SK-N-SH treated with all-trans-retinoic acid at 6 μM for 48 hours (cell line): ENCODE measurements at regions not wholly inside any gene's neighbourhood (a gene's known extent, or its start where the extent isn't known, plus 50 kb on each side); places are given as distances from the start of the nearest gene placed in this dataset.

ENCODE experiments used
- ATAC-seq: fragments of 200-7000 bp; cut with Tn5 transposase; 3 replicates; pipeline ENCODE4 v1.9.1; 2020; ENCODE audit warnings: mild to moderate bottlenecking, moderate library complexity
- ARNTL ChIP-seq: fragments of 450-650 bp; formaldehyde crosslinking; IDR thresholded peaks from 2 replicates; pipeline ENCODE4 v1.5.0; 2020; ENCODE audit warnings: low read depth, mild to moderate bottlenecking, moderate library complexity, borderline replicate concordance
- BACH2 ChIP-seq: fragments of 250-450 bp; sonication (Bioruptor Pico); IDR thresholded peaks from 2 replicates; pipeline ENCODE4 v1.9.0; 2021; ENCODE audit warnings: mild to moderate bottlenecking, borderline replicate concordance
- CSDC2 ChIP-seq: fragments of 250-450 bp; sonication (Bioruptor Pico); IDR thresholded peaks from 2 replicates; pipeline ENCODE4 v1.5.0; 2020; ENCODE audit warnings: mild to moderate bottlenecking, moderate library complexity
- ESRRG ChIP-seq: fragments of 250-450 bp; sonication (Bioruptor Pico); IDR thresholded peaks from 2 replicates; pipeline ENCODE4 v1.6.1; 2021; ENCODE audit warnings: mild to moderate bottlenecking
- GLIS3 ChIP-seq: fragments of 250-450 bp; sonication (Bioruptor Pico); IDR thresholded peaks from 2 replicates; pipeline ENCODE4 v1.5.0; 2020; ENCODE audit warnings: mild to moderate bottlenecking, moderate library complexity
- ISL1 ChIP-seq: fragments of 250-450 bp; sonication (Bioruptor Pico); IDR thresholded peaks from 2 replicates; pipeline ENCODE4 v2.1.2; 2022; ENCODE audit warnings: mild to moderate bottlenecking, moderate library complexity
- OSR1 ChIP-seq: fragments of 250-450 bp; sonication (Bioruptor Pico); IDR thresholded peaks from 2 replicates; pipeline ENCODE4 v1.8.0; 2022; ENCODE audit warnings: moderate library complexity, mild to moderate bottlenecking, inconsistent platforms
- PPARA ChIP-seq: fragments of 250-450 bp; sonication (Bioruptor Pico); IDR thresholded peaks from 2 replicates; pipeline ENCODE4 v1.5.0; 2020; ENCODE audit warnings: mild to moderate bottlenecking, borderline replicate concordance
- RARB ChIP-seq: fragments of 250-450 bp; sonication (Bioruptor Pico); IDR thresholded peaks from 2 replicates; pipeline ENCODE4 v1.8.0; 2021; ENCODE audit warnings: mild to moderate bottlenecking, moderate library complexity
- SNAI2 ChIP-seq: fragments of 250-450 bp; sonication (Bioruptor Pico); IDR thresholded peaks from 2 replicates; pipeline ENCODE4 v1.5.0; 2020; ENCODE audit warnings: mild to moderate bottlenecking, moderate library complexity
- TCF4 ChIP-seq: fragments of 250-450 bp; sonication (Bioruptor Pico); IDR thresholded peaks from 2 replicates; pipeline ENCODE4 v1.8.0; 2021; ENCODE audit warnings: mild to moderate bottlenecking, moderate library complexity, borderline replicate concordance
- TOX ChIP-seq: fragments of 250-450 bp; sonication (Bioruptor Pico); IDR thresholded peaks from 2 replicates; pipeline ENCODE4 v1.8.0; 2021; ENCODE audit warnings: mild to moderate bottlenecking, moderate library complexity, borderline replicate concordance
- ZC3H10 ChIP-seq: fragments of 250-450 bp; sonication (Bioruptor Pico); IDR thresholded peaks from 2 replicates; pipeline ENCODE4 v1.5.1; 2021; ENCODE audit warnings: mild to moderate bottlenecking, moderate library complexity
- ZFP30 ChIP-seq: fragments of 450-650 bp; formaldehyde crosslinking; IDR thresholded peaks from 2 replicates; pipeline ENCODE4 v1.5.0; 2022; ENCODE audit warnings: mild to moderate bottlenecking, moderate library complexity
- ZNF565 ChIP-seq: fragments of 450-650 bp; formaldehyde crosslinking; conservative IDR thresholded peaks from 2 replicates; pipeline ENCODE4 v1.5.0; 2020; ENCODE audit warnings: low read depth, mild to moderate bottlenecking, moderate library complexity
- ZNF70 ChIP-seq: fragments of 450-650 bp; formaldehyde crosslinking; IDR thresholded peaks from 2 replicates; pipeline ENCODE4 v1.5.0; 2020; ENCODE audit warnings: mild to moderate bottlenecking, moderate library complexity
- ZNF8 ChIP-seq: fragments of 450-650 bp; formaldehyde crosslinking; IDR thresholded peaks from 2 replicates; pipeline ENCODE4 v1.5.0; 2020; ENCODE audit warnings: mild to moderate bottlenecking, moderate library complexity
- TF ChIP-seq, protein P1 (sequence below): fragments of 250-450 bp; sonication (Bioruptor Pico); IDR thresholded peaks from 2 replicates; pipeline ENCODE4 v1.8.0; 2020; ENCODE audit warnings: mild to moderate bottlenecking, moderate library complexity, borderline replicate concordance
- TF ChIP-seq, protein P2 (sequence below): fragments of 250-450 bp; sonication (Bioruptor Pico); IDR thresholded peaks from 2 replicates; pipeline ENCODE4 v1.5.0; 2020; ENCODE audit warnings: mild to moderate bottlenecking, moderate library complexity
- TF ChIP-seq, protein P3 (sequence below): fragments of 250-450 bp; sonication (Bioruptor Pico); IDR thresholded peaks from 2 replicates; pipeline ENCODE4 v1.5.1; 2021; ENCODE audit warnings: mild to moderate bottlenecking, moderate library complexity
- TF ChIP-seq, protein P4 (sequence below): fragments of 250-450 bp; sonication (Bioruptor Pico); IDR thresholded peaks from 2 replicates; pipeline ENCODE4 v1.8.0; 2021; ENCODE audit warnings: low read depth, mild to moderate bottlenecking, moderate library complexity, borderline replicate concordance
- TF ChIP-seq, protein P5 (sequence below): fragments of 250-450 bp; sonication (Bioruptor Pico); IDR thresholded peaks from 2 replicates; pipeline ENCODE4 v1.5.1; 2020; ENCODE audit warnings: low read depth, mild to moderate bottlenecking, moderate library complexity

DNA sequence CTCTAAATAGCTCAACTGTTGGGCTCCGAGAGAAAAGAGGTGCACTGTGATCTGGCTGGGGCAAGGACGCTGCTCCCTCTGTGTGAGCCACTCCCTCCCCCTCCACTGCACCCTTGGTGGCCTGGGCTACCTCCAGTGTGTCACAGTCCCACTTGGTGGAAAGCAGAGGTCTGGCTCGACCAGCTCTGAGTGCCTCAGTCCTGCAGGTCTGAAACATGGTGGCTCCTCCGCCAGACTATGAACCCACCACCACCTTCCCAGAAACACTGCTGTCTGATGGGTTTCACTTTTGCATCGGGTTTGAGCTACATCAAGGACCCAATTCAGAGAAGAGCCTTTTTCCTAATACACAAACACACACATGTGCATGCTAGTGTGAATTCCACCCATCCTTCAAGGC lies 500.1 kb downstream of the RPS24 start:
- TF ChIP-seq ARNTL (CRISPR knock-in tag), result no peak
- no peak for TF ChIP-seq SNAI2
- TF ChIP-seq ZNF565, result no peak
- no peak for TF ChIP-seq RARB
- no peak for TF ChIP-seq ZNF8 (CRISPR knock-in tag)
- no peak for TF ChIP-seq ZNF70 (CRISPR knock-in tag)
- no peak for TF ChIP-seq TCF4 (CRISPR knock-in tag)
- TF ChIP-seq, protein P1, sequence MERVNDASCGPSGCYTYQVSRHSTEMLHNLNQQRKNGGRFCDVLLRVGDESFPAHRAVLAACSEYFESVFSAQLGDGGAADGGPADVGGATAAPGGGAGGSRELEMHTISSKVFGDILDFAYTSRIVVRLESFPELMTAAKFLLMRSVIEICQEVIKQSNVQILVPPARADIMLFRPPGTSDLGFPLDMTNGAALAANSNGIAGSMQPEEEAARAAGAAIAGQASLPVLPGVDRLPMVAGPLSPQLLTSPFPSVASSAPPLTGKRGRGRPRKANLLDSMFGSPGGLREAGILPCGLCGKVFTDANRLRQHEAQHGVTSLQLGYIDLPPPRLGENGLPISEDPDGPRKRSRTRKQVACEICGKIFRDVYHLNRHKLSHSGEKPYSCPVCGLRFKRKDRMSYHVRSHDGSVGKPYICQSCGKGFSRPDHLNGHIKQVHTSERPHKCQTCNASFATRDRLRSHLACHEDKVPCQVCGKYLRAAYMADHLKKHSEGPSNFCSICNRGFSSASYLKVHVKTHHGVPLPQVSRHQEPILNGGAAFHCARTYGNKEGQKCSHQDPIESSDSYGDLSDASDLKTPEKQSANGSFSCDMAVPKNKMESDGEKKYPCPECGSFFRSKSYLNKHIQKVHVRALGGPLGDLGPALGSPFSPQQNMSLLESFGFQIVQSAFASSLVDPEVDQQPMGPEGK (CRISPR knock-in tag), result no peak
- no peak for TF ChIP-seq BACH2 (CRISPR knock-in tag)
- TF ChIP-seq, protein P2, sequence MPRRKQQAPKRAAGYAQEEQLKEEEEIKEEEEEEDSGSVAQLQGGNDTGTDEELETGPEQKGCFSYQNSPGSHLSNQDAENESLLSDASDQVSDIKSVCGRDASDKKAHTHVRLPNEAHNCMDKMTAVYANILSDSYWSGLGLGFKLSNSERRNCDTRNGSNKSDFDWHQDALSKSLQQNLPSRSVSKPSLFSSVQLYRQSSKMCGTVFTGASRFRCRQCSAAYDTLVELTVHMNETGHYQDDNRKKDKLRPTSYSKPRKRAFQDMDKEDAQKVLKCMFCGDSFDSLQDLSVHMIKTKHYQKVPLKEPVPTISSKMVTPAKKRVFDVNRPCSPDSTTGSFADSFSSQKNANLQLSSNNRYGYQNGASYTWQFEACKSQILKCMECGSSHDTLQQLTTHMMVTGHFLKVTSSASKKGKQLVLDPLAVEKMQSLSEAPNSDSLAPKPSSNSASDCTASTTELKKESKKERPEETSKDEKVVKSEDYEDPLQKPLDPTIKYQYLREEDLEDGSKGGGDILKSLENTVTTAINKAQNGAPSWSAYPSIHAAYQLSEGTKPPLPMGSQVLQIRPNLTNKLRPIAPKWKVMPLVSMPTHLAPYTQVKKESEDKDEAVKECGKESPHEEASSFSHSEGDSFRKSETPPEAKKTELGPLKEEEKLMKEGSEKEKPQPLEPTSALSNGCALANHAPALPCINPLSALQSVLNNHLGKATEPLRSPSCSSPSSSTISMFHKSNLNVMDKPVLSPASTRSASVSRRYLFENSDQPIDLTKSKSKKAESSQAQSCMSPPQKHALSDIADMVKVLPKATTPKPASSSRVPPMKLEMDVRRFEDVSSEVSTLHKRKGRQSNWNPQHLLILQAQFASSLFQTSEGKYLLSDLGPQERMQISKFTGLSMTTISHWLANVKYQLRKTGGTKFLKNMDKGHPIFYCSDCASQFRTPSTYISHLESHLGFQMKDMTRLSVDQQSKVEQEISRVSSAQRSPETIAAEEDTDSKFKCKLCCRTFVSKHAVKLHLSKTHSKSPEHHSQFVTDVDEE (CRISPR knock-in tag), result no peak
- no peak for TF ChIP-seq ZC3H10 (CRISPR knock-in tag)
- TF ChIP-seq, protein P3, sequence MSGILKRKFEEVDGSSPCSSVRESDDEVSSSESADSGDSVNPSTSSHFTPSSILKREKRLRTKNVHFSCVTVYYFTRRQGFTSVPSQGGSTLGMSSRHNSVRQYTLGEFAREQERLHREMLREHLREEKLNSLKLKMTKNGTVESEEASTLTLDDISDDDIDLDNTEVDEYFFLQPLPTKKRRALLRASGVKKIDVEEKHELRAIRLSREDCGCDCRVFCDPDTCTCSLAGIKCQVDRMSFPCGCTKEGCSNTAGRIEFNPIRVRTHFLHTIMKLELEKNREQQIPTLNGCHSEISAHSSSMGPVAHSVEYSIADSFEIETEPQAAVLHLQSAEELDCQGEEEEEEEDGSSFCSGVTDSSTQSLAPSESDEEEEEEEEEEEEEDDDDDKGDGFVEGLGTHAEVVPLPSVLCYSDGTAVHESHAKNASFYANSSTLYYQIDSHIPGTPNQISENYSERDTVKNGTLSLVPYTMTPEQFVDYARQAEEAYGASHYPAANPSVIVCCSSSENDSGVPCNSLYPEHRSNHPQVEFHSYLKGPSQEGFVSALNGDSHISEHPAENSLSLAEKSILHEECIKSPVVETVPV (CRISPR knock-in tag), result no peak
- TF ChIP-seq OSR1 (CRISPR knock-in tag), result no peak
- TF ChIP-seq, protein P4, sequence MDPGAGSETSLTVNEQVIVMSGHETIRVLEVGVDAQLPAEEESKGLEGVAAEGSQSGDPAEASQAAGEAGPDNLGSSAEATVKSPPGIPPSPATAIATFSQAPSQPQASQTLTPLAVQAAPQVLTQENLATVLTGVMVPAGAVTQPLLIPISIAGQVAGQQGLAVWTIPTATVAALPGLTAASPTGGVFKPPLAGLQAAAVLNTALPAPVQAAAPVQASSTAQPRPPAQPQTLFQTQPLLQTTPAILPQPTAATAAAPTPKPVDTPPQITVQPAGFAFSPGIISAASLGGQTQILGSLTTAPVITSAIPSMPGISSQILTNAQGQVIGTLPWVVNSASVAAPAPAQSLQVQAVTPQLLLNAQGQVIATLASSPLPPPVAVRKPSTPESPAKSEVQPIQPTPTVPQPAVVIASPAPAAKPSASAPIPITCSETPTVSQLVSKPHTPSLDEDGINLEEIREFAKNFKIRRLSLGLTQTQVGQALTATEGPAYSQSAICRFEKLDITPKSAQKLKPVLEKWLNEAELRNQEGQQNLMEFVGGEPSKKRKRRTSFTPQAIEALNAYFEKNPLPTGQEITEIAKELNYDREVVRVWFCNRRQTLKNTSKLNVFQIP (CRISPR knock-in tag), result no peak
- TF ChIP-seq, protein P5, sequence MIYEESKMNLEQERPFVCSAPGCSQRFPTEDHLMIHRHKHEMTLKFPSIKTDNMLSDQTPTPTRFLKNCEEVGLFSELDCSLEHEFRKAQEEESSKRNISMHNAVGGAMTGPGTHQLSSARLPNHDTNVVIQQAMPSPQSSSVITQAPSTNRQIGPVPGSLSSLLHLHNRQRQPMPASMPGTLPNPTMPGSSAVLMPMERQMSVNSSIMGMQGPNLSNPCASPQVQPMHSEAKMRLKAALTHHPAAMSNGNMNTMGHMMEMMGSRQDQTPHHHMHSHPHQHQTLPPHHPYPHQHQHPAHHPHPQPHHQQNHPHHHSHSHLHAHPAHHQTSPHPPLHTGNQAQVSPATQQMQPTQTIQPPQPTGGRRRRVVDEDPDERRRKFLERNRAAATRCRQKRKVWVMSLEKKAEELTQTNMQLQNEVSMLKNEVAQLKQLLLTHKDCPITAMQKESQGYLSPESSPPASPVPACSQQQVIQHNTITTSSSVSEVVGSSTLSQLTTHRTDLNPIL (CRISPR knock-in tag), result no peak
- TF ChIP-seq ISL1 (CRISPR knock-in tag), result no peak
- TF ChIP-seq GLIS3 (CRISPR knock-in tag), result no peak
- TF ChIP-seq ESRRG, result no peak
- TF ChIP-seq TOX, result no peak
- no peak for TF ChIP-seq PPARA
- ATAC-seq, result no peak

DNA sequence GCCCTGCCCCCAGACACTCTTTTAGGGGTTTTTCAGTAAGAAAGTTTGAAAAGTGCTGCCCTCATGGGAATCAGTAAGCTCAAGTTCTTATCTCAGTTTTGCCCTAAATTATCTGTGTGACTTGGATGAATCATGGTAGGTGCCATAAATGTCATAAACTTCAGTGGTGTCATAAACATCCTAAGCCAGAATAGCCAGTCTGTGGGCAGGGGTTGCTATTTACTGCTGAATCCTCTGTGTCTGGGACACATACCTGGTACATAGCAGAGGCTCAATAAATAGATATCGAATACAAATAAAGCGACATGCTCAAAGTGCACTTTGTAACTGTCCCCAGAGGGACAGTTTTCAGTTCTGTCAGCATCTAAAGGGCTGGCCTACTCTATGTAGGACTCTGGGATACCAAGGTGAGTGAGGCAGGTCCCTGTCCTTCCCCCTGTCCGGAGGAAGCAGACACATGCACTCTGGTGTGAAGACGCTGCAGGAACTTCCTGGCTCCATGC lies 502.1 kb downstream of the RPS24 start:
- TF ChIP-seq ESRRG (no peak), TCF4 (CRISPR knock-in tag) (no peak)
- ATAC-seq, result no peak

DNA sequence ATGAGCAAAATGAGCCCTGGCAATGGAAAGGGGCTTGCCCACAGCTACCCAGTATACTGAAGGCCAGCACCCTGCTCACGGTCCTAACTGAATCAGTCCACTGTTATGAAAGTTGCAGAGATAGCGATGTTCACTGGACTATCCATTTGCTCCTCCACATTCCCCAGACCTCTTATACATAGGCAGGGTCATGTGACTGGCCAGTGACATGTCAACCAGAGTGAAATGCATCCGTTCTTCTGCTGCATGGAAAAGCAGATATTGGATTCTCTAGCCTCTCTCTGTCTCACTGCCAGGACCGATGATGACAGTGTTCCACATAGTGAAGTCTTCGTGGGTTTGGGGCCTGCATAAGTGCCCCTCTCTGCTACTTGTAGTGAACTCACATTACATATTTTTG lies 503.4 kb downstream of the RPS24 start:
- no peak for TF ChIP-seq GLIS3 (CRISPR knock-in tag)
- TF ChIP-seq, all 23 proteins: peak for 0
- ATAC-seq, result no peak

DNA sequence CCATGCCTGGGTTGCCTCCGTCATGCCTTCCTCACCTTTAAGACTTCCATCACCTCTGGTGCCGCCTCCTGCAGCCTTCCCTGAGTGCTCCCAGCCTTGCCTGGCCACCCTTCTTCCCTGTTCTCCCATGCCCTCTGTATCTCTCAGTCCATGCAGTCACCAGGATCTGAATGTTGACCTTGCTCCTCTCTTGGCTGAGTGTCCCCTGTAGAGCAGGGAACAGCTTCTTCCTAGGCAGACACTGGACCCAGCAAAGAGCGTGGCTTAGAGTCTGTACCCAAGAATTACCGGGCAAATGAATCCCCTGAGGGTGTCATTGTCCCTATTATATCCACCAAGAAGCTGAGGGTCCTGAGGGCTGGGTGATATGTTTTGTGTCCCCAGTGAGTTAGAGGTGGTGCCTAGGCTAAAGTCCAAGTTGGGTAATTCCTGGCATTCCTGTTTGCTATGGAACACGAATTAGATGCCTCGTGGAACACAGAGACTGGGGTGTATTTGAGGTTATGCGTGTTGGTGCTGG lies 505.6 kb downstream of the RPS24 start:
- no peak for ATAC-seq
- TF ChIP-seq ZFP30 (no peak), RARB (no peak), TCF4 (CRISPR knock-in tag) (no peak), CSDC2 (no peak), BACH2 (CRISPR knock-in tag) (no peak), PPARA (no peak), ISL1 (CRISPR knock-in tag) (no peak), ESRRG (no peak), SNAI2 (no peak), OSR1 (CRISPR knock-in tag) (no peak), GLIS3 (CRISPR knock-in tag) (no peak), TOX (no peak)
- TF ChIP-seq, protein P1 (CRISPR knock-in tag), result no peak
- TF ChIP-seq, protein P4 (CRISPR knock-in tag), result no peak
